ENCODE measurements at regions not wholly inside any gene's neighbourhood (a gene's known extent, or its start where the extent isn't known, plus 50 kb on each side); places are given as distances from the start of the nearest gene placed in this dataset.
"Not testable (repeated sequence)": the region's sequence is repeated elsewhere in the genome, so short reads cannot be mapped to it uniquely, and the experiment has no call there.

DNA sequence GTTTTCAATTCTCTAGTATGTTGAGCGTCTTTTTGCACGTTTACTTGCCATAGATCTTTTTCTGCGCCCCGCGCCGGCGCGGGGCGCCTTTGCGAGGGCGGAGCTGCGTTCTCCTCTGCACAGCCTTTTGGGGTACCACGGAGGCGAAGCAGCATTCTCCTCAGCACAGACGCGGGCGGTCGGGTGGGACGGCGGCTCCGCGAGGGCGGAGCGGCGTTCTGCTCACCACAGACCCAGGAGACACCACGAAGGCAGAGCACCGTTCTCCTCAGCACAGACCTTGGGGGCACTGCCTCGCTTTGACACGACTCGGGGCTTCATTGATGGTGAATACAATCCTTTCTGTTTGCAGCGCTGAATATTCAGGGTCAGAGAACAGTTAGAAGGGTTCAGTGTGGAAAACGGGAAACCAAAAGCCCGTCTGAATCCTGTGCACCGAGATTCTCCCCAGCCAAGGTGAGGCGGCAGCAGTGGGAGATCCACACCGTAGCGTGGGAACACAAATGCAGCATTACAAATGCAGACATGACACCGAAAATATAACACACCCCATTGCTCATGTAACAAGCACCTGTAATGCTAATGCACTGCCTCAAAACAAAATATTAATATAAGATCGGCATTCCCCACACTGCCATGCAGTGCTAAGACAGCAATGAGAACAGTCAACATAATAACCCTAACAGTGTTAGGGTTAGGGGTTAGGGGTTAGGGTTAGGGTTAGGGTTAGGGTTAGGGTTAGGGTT lies 190.7 kb upstream of the VIPR2 start:
- H3K27ac ChIP-seq; H3K27me3 ChIP-seq; H3K36me3 ChIP-seq; DNase-seq (ENCODE audit: low spot score in 2 of 2); H3K4me1 ChIP-seq; H3K9me3 ChIP-seq; H3K4me3 ChIP-seq; intact Hi-C loops (cut with DNase I; ENCODE audit: low total_unique reads): not testable (repeated sequence)

DNA sequence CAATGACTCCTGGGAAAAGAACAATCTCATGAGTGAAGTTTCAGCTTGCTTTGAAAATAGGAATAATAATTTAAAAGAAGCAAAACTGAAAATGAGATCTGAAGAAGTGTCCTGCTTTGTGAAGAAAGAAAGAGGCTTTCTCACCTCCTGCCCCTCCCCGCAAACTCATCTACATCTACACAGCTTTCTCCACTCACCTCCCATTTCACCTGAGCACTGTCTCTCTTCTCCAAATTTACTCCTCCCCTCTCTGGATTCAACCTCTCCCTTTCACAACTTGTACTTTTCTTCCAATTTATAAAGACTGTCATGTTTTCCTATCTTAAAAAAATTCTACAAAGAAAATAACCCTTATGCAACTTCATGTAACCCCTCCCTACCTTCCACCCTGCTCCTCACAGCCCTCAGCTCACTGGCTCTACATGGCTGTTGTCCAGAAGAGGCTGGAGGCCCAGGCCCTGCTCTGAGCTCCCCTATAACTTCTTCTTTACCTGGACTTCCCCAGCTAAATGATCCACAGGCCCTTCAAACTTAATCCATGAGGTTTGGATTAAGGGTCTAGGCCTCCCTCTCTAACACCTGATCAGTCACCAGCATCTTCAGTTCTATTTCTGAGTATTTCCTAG lies 188.3 kb upstream of the VIPR2 start:
- H3K4me3 ChIP-seq; H3K4me1 ChIP-seq; H3K27ac ChIP-seq; intact Hi-C loops (cut with DNase I; ENCODE audit: low total_unique reads); DNase-seq (ENCODE audit: low spot score in 2 of 2); H3K36me3 ChIP-seq; H3K27me3 ChIP-seq: not testable (repeated sequence)
- H3K9me3 ChIP-seq, result peaks cover 8 to 13% of the 10 kb centered on the region in 2 donors

DNA sequence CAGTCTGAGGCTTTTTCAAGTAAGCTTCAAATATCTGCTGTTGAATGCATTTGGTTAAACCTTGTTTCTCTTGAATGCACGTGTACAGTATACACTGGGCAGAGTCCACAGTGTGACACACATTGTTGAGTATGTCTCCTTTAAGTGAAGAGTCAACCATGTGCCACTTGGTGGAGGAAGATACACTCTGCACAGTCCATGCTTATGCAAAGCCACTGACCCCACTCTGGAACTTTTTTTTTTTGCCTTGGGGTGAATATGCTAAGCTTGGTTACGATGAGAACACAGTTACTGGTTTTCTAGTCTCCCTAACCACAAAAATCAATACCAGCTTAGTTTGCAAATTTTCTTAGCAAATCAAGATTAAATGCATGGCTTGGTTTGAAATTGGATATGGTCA lies 186.8 kb upstream of the VIPR2 start:
- intact Hi-C loops (cut with DNase I; ENCODE audit: low total_unique reads), result no loop called here
- Histone ChIP-seq H3K36me3 (no peaks in the 10 kb centered on the region), H3K9me3 (peaks cover 15 to 23% of the 10 kb centered on the region in 2 donors), H3K4me1 (no peaks in the 10 kb centered on the region), H3K27ac (no peak overlapping the region), H3K4me3 (no peak overlapping the region), H3K27me3 (no peaks in the 10 kb centered on the region)
- TF ChIP-seq, protein P1, sequence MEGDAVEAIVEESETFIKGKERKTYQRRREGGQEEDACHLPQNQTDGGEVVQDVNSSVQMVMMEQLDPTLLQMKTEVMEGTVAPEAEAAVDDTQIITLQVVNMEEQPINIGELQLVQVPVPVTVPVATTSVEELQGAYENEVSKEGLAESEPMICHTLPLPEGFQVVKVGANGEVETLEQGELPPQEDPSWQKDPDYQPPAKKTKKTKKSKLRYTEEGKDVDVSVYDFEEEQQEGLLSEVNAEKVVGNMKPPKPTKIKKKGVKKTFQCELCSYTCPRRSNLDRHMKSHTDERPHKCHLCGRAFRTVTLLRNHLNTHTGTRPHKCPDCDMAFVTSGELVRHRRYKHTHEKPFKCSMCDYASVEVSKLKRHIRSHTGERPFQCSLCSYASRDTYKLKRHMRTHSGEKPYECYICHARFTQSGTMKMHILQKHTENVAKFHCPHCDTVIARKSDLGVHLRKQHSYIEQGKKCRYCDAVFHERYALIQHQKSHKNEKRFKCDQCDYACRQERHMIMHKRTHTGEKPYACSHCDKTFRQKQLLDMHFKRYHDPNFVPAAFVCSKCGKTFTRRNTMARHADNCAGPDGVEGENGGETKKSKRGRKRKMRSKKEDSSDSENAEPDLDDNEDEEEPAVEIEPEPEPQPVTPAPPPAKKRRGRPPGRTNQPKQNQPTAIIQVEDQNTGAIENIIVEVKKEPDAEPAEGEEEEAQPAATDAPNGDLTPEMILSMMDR (IDR thresholded peaks at IDR 0.05), result no peak
- TF ChIP-seq POLR2AphosphoS5 (IDR thresholded peaks at IDR 0.05), result no peak
- TF ChIP-seq POLR2A (IDR thresholded peaks at IDR 0.05), result no peak
- DNase-seq (ENCODE audit: low spot score in 2 of 2), result no peak

DNA sequence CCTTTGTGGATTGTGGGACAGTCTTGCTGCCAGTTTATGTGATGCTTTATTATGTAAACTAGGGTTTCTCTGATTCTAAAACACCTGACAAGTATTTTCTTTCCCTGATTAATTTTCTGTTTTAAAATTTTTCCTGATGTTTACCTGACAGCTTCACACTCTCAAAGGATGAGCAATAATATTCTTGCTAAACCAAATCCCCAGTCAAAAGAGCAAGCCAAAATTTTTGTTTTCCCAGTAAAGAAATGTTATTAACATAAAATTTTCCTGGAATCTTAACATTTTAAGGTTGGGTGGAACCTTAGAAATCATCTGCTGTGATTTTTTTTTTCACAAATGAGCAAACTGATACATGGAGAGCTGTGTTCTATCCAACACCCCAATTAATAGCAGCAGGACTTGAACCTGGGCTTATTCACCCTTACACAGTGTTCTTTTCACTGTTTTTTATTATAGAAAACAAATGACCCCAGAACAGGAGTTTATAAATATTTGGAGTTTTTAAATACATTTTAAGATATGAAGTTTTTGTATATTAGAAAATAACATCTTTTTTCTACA lies 185.2 kb upstream of the VIPR2 start:
- peaks cover 21 to 23% of the 10 kb centered on the region in 2 donors for H3K9me3 ChIP-seq
- intact Hi-C loops (cut with DNase I; ENCODE audit: low total_unique reads), result no loop called here
- no peaks in the 10 kb centered on the region for H3K4me1 ChIP-seq
- no peaks in the 10 kb centered on the region for H3K27me3 ChIP-seq
- no peaks in the 10 kb centered on the region for H3K36me3 ChIP-seq
- no peak for DNase-seq (ENCODE audit: low spot score in 2 of 2)
- H3K27ac ChIP-seq, result no peak overlapping the region
- TF ChIP-seq, protein P1 (IDR thresholded peaks at IDR 0.05), result no peak
- TF ChIP-seq POLR2AphosphoS5 (IDR thresholded peaks at IDR 0.05) (no peak), POLR2A (IDR thresholded peaks at IDR 0.05) (no peak)
- H3K4me3 ChIP-seq, result no peak overlapping the region

DNA sequence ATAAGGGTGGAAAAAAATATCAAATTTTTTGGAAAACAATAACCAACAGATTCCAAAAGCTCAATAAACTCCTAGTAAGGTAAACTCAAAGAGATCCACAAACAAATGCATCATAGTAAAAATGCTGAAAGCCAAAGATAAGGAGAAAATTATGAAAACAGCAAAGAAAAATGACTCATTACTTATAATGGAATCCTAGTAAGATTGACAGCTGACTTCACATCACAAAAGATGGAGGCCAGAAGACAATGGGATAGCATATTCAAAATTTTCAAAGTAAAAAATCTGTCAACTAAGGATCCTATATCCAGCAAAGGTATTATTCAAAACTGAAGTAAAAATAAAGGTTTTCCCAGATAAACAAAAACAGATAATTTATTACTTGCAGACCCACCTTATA lies 183.4 kb upstream of the VIPR2 start:
- H3K36me3 ChIP-seq, result no peaks in the 10 kb centered on the region
- H3K4me3 ChIP-seq, result no peak overlapping the region
- H3K9me3 ChIP-seq, result peaks cover 21 to 23% of the 10 kb centered on the region in 2 donors
- intact Hi-C loops (cut with DNase I; ENCODE audit: low total_unique reads), result no loop called here
- no peaks in the 10 kb centered on the region for H3K27me3 ChIP-seq
- no peak for TF ChIP-seq POLR2AphosphoS5 (IDR thresholded peaks at IDR 0.05)
- no peak for TF ChIP-seq POLR2A (IDR thresholded peaks at IDR 0.05)
- TF ChIP-seq, protein P1 (IDR thresholded peaks at IDR 0.05), result no peak
- no peaks in the 10 kb centered on the region for H3K4me1 ChIP-seq
- DNase-seq (ENCODE audit: low spot score in 2 of 2), result no peak
- H3K27ac ChIP-seq, result no peak overlapping the region

DNA sequence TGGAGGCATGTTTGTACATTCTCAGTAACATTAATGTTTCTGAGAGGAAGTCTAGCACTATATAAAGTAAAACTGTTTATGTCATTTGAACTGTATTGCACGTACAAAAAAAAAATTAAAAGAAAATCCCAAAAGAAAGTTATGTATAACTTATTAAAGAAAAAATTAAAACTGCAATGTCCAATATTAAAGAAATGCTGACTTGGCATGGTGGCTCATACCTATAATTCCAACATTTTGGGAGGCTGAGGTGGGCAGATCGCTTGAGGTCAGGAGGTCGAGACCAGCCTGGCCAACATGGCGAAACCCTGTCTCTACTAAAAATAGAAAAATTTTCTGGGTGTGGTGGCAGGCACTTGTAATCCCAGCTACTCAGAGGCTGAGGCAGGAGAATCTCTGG lies 178.7 kb upstream of the VIPR2 start:
- peaks cover 13 to 20% of the 10 kb centered on the region in 2 donors for H3K9me3 ChIP-seq
- H3K27ac ChIP-seq, result no peak overlapping the region
- no peak for TF ChIP-seq POLR2AphosphoS5 (IDR thresholded peaks at IDR 0.05)
- TF ChIP-seq POLR2A (IDR thresholded peaks at IDR 0.05), result no peak
- TF ChIP-seq, protein P1 (IDR thresholded peaks at IDR 0.05), result no peak
- DNase-seq (ENCODE audit: low spot score in 2 of 2), result no peak
- intact Hi-C loops (cut with DNase I; ENCODE audit: low total_unique reads), result no loop called here
- H3K27me3 ChIP-seq, result no peaks in the 10 kb centered on the region
- no peaks in the 10 kb centered on the region for H3K36me3 ChIP-seq
- H3K4me3 ChIP-seq, result no peak overlapping the region
- H3K4me1 ChIP-seq, result no peaks in the 10 kb centered on the region
